ENCODE measurements at regions not wholly inside any gene's neighbourhood (a gene's known extent, or its start where the extent isn't known, plus 50 kb on each side); places are given as distances from the start of the nearest gene placed in this dataset.
"Not testable (repeated sequence)": the region's sequence is repeated elsewhere in the genome, so short reads cannot be mapped to it uniquely, and the experiment has no call there.

GRCh38 chr10:117747636-117748035 is 205.1 kb downstream of the EMX2 start:
- DNase-seq: no peak

- no peak for DNase-seq
Measured at GRCh38 chr10:117748058-117748457, 205.5 kb downstream of the EMX2 start.

- no peak for DNase-seq
Measured at GRCh38 chr10:117750616-117751015, 208.1 kb downstream of the EMX2 start.

- no peak for DNase-seq
Measured at GRCh38 chr10:117751259-117751658, 208.7 kb downstream of the EMX2 start.

GRCh38 chr10:117752103-117752502 is 209.6 kb downstream of the EMX2 start:
- DNase-seq: no peak

- DNase-seq: no peak
Measured at GRCh38 chr10:117754770-117755658, 212.5 kb downstream of the EMX2 start.

GRCh38 chr10:117755659-117756014 is 213.1 kb downstream of the EMX2 start:
- no peak for DNase-seq

- DNase-seq: peak; percentile 35 to 77 (median 46)
Measured at GRCh38 chr10:117757086-117757720, 214.7 kb downstream of the EMX2 start.

GRCh38 chr10:117759266-117759665 is 216.7 kb downstream of the EMX2 start:
- no peak for DNase-seq

GRCh38 chr10:117761695-117762094 is 219.1 kb downstream of the EMX2 start:
- DNase-seq: no peak

- DNase-seq: no peak
Measured at GRCh38 chr10:117762126-117762818, 219.7 kb downstream of the EMX2 start.

GRCh38 chr10:117762819-117763172 is 220.2 kb downstream of the EMX2 start:
- DNase-seq: peak in 1 of 3 donors; percentile 53

- DNase-seq: no peak
Measured at GRCh38 chr10:117763528-117763927, 221.0 kb downstream of the EMX2 start.

GRCh38 chr10:117768333-117769042 is 225.9 kb downstream of the EMX2 start:
- DNase-seq: no peak

- no peak for DNase-seq
Measured at GRCh38 chr10:117775526-117775925, 233.0 kb downstream of the EMX2 start.

GRCh38 chr10:117777222-117777621 is 234.7 kb downstream of the EMX2 start:
- not testable (repeated sequence) for DNase-seq

GRCh38 chr10:117778241-117778640 is 235.7 kb downstream of the EMX2 start:
- DNase-seq: no peak

- no peak for DNase-seq
Measured at GRCh38 chr10:117780411-117780810, 237.9 kb downstream of the EMX2 start.

GRCh38 chr10:117781216-117781831 is 238.8 kb downstream of the EMX2 start:
- no peak for DNase-seq

GRCh38 chr10:117782276-117782675 is 239.7 kb downstream of the EMX2 start:
- DNase-seq: no peak

GRCh38 chr10:117783698-117784395 is 241.3 kb downstream of the EMX2 start:
- DNase-seq: no peak

All from muscle of back (tissue), 3 donors.